ACHN (cell line): ENCODE measurements at regions not wholly inside any gene's neighbourhood (a gene's known extent, or its start where the extent isn't known, plus 50 kb on each side); places are given as distances from the start of the nearest gene placed in this dataset.
"Not testable (repeated sequence)": the region's sequence is repeated elsewhere in the genome, so short reads cannot be mapped to it uniquely, and the experiment has no call there.

ENCODE experiments used
- DNase-seq: peaks from one replicate; pipeline ENCODE4 v3.0.0-alpha.2; 2015
- in situ Hi-C: cut with HindIII; loops from 2 replicates; pipeline ENCODE4 v1.10.0; 2017; ENCODE audit warnings: low sequenced_read_pairs, low pct_ligation_motif_present, low pct_unique_long_range_greater_than_20kb

GRCh38 chr7:108869070-108869469 is 299.4 kb downstream of the DNAJB9 start:
- in situ Hi-C loops: no loop called here

GRCh38 chr7:108875139-108875538 is 305.5 kb downstream of the DNAJB9 start:
- DNase-seq: peak; percentile 34
- in situ Hi-C loops: no loop called here

More at GRCh38 chr7:108869070-108869469, 299.4 kb downstream of the DNAJB9 start:
- DNase-seq: no peak

- in situ Hi-C loops: no loop called here
- no peak for DNase-seq
These were observed 321.2 kb downstream of the DNAJB9 start for GRCh38 chr7:108890862-108891261.

- in situ Hi-C loops: no loop called here
- DNase-seq: no peak
These were observed 338.8 kb downstream of the DNAJB9 start for GRCh38 chr7:108908456-108908855.

- DNase-seq: no peak
These were observed 341.3 kb downstream of the DNAJB9 start for GRCh38 chr7:108911016-108911415.

GRCh38 chr7:108920490-108920889 is 350.8 kb downstream of the DNAJB9 start:
- DNase-seq: no peak
- in situ Hi-C loops: no loop called here

More at GRCh38 chr7:108911016-108911415, 341.3 kb downstream of the DNAJB9 start:
- in situ Hi-C loops: no loop called here

GRCh38 chr7:108943048-108943447 is 373.4 kb downstream of the DNAJB9 start:
- DNase-seq, in situ Hi-C loops: not testable (repeated sequence)

- no peak for DNase-seq
- in situ Hi-C loops: no loop called here
These were observed 377.9 kb downstream of the DNAJB9 start for GRCh38 chr7:108947526-108947925.

- no peak for DNase-seq
- in situ Hi-C loops: no loop called here
These were observed 402.3 kb downstream of the DNAJB9 start for GRCh38 chr7:108972004-108972403.

- in situ Hi-C loops: no loop called here
- DNase-seq: peak; percentile 24
These were observed 403.4 kb downstream of the DNAJB9 start for GRCh38 chr7:108973075-108973474.

GRCh38 chr7:108974641-108975040 is 405.0 kb downstream of the DNAJB9 start:
- no peak for DNase-seq
- in situ Hi-C loops: no loop called here

GRCh38 chr7:108985037-108985436 is 415.4 kb downstream of the DNAJB9 start:
- in situ Hi-C loops: no loop called here
- no peak for DNase-seq

- in situ Hi-C loops: no loop called here
- no peak for DNase-seq
These were observed 419.6 kb downstream of the DNAJB9 start for GRCh38 chr7:108989319-108989718.

GRCh38 chr7:108997480-108997879 is 427.8 kb downstream of the DNAJB9 start:
- in situ Hi-C loops: no loop called here
- no peak for DNase-seq

- in situ Hi-C loops: no loop called here
- no peak for DNase-seq
These were observed 434.1 kb downstream of the DNAJB9 start for GRCh38 chr7:109003742-109004141.

- in situ Hi-C loops: no loop called here
- DNase-seq: no peak
These were observed 440.0 kb downstream of the DNAJB9 start for GRCh38 chr7:109009636-109010035.

- no peak for DNase-seq
- in situ Hi-C loops: no loop called here
These were observed 450.6 kb downstream of the DNAJB9 start for GRCh38 chr7:109020251-109020650.

- no peak for DNase-seq
- in situ Hi-C loops: no loop called here
These were observed 451.7 kb downstream of the DNAJB9 start for GRCh38 chr7:109021390-109021789.

GRCh38 chr7:109029866-109030265 is 460.2 kb downstream of the DNAJB9 start:
- no peak for DNase-seq
- in situ Hi-C loops: no loop called here

GRCh38 chr7:109044691-109045090 is 475.0 kb downstream of the DNAJB9 start:
- in situ Hi-C loops: no loop called here
- DNase-seq: no peak

- no peak for DNase-seq
- in situ Hi-C loops: no loop called here
These were observed 479.7 kb downstream of the DNAJB9 start for GRCh38 chr7:109049366-109049765.
